Hepatocyte (in vitro differentiated cells): ENCODE measurements at regions not wholly inside any gene's neighbourhood (a gene's known extent, or its start where the extent isn't known, plus 50 kb on each side); places are given as distances from the start of the nearest gene placed in this dataset. TPM values are rescaled to one million over a fixed set of nuclear protein-coding genes. Genes with fewer than 3 reads are reported as not detected.

Experiments
- DNase-seq: peaks from one replicate; pipeline ENCODE4 v3.0.0-alpha.2; 2016; ENCODE audit warnings: low spot score
- H2AFZ ChIP-seq: fragments of 200-600 bp; sonication (generic); 2 replicates; pipeline ENCODE4 v1.6.0; 2016; ENCODE audit warnings: antibody characterized with exemption, mild to moderate bottlenecking
- H3K27ac ChIP-seq: fragments of 200-600 bp; sonication (generic); 2 replicates; pipeline ENCODE4 v1.5.1; 2016; ENCODE audit warnings: mild to moderate bottlenecking
- H3K27me3 ChIP-seq: fragments of 200-600 bp; sonication (generic); 2 replicates; pipeline ENCODE4 v1.6.1; 2016
- H3K36me3 ChIP-seq: fragments of 200-600 bp; sonication (generic); replicated peaks from 2 replicates; pipeline ENCODE4 v1.5.1; 2016; ENCODE audit warnings: low read depth; ENCODE audit not compliant: insufficient read depth
- H3K4me1 ChIP-seq: fragments of 200-600 bp; sonication (generic); 2 replicates; pipeline ENCODE4 v1.5.1; 2016; ENCODE audit warnings: mild to moderate bottlenecking, moderate library complexity; ENCODE audit not compliant: insufficient read depth
- H3K4me2 ChIP-seq: fragments of 200-600 bp; sonication (generic); 2 replicates; pipeline ENCODE4 v1.6.0; 2016
- H3K4me3 ChIP-seq: fragments of 200-600 bp; sonication (generic); 2 replicates; pipeline ENCODE4 v1.5.1; 2016; ENCODE audit warnings: mild to moderate bottlenecking
- H3K79me2 ChIP-seq: fragments of 200-600 bp; sonication (generic); 2 replicates; pipeline ENCODE4 v1.6.0; 2017; ENCODE audit warnings: mild to moderate bottlenecking
- H3K9me2 ChIP-seq: fragments of 200-600 bp; sonication (generic); replicated peaks from 2 replicates; pipeline ENCODE4 v1.6.0; 2017; ENCODE audit warnings: mild to moderate bottlenecking; ENCODE audit not compliant: insufficient read depth
- H3K9me3 ChIP-seq: fragments of 200-600 bp; sonication (generic); 2 replicates; pipeline ENCODE4 v1.5.1; 2016; ENCODE audit warnings: low read depth, mild to moderate bottlenecking
- H4K20me1 ChIP-seq: fragments of 200-600 bp; sonication (generic); 2 replicates; pipeline ENCODE4 v1.6.0; 2016; ENCODE audit warnings: mild to moderate bottlenecking; ENCODE audit not compliant: insufficient read depth, poor library complexity, severe bottlenecking
- EZH2 ChIP-seq: fragments of 200-600 bp; sonication (generic); IDR thresholded peaks from 2 replicates; pipeline ENCODE4 v1.6.1; 2016; ENCODE audit warnings: antibody characterized with exemption, mild to moderate bottlenecking, borderline replicate concordance
- EZH2phosphoT487 ChIP-seq: fragments of 200-600 bp; sonication (generic); IDR thresholded peaks from one replicate; pipeline ENCODE4 v1.6.1; 2018; ENCODE audit warnings: antibody characterized with exemption, mild to moderate bottlenecking, low read depth, moderate library complexity; ENCODE audit not compliant: unreplicated experiment, severe bottlenecking
- WGBS: methylation state at CpG from one replicate; pipeline ENCODE4 v1.1.6; 2016; ENCODE audit warnings: low lambda C conversion rate; ENCODE audit errors: missing lambda C conversion rate; 5-methylcytosine and 5-hydroxymethylcytosine counted together
- small RNA-seq: library from RNA; depleted of rRNA; stranded (forward); fragments of <200 nt; gene quantifications from one replicate; pipeline ENCODE3, GENCODE V24; 2014
- TF ChIP-seq, protein P1 (sequence below): fragments of 200-600 bp; sonication (generic); IDR thresholded peaks from 2 replicates; pipeline ENCODE4 v1.5.1; 2016; ENCODE audit warnings: antibody characterized with exemption, mild to moderate bottlenecking; ENCODE audit not compliant: poor library complexity

DNA sequence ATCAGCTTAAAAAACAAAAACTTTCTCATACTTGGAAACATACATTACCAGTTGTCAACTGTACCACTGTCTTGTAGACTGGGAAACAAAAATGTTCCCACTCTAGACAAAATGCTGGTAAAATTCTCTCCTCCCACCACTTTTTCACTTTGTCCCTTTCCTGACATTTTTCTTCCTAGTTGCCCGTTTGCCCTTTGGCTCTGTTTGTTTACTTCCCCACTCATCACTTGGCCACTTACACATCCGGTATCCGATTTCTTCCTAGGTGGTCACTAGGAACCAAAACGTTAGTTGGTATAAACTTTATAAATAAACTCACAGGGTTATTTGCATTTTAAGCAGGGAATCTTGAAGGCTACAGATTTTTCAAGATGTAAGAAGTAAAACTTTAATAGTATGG, 84.9 kb downstream of the METTL4 start:
- TF ChIP-seq, protein P1, sequence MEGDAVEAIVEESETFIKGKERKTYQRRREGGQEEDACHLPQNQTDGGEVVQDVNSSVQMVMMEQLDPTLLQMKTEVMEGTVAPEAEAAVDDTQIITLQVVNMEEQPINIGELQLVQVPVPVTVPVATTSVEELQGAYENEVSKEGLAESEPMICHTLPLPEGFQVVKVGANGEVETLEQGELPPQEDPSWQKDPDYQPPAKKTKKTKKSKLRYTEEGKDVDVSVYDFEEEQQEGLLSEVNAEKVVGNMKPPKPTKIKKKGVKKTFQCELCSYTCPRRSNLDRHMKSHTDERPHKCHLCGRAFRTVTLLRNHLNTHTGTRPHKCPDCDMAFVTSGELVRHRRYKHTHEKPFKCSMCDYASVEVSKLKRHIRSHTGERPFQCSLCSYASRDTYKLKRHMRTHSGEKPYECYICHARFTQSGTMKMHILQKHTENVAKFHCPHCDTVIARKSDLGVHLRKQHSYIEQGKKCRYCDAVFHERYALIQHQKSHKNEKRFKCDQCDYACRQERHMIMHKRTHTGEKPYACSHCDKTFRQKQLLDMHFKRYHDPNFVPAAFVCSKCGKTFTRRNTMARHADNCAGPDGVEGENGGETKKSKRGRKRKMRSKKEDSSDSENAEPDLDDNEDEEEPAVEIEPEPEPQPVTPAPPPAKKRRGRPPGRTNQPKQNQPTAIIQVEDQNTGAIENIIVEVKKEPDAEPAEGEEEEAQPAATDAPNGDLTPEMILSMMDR = no peak
- TF ChIP-seq EZH2phosphoT487 = no peak
- no peak for TF ChIP-seq EZH2
- no peak overlapping the region for H2AFZ ChIP-seq
- H3K79me2 ChIP-seq = no peaks in the 10 kb centered on the region
- no peaks in the 10 kb centered on the region for H4K20me1 ChIP-seq
- no peaks in the 10 kb centered on the region for H3K36me3 ChIP-seq
- H3K4me2 ChIP-seq = no peak overlapping the region
- H3K4me1 ChIP-seq = no peaks in the 10 kb centered on the region
- H3K9me2 ChIP-seq = no peaks in the 10 kb centered on the region
- H3K27me3 ChIP-seq = no peaks in the 10 kb centered on the region
- no peak overlapping the region for H3K4me3 ChIP-seq
- no peaks in the 10 kb centered on the region for H3K9me3 ChIP-seq
- WGBS = 33% methylated on average over 4 of the region's 4 CpGs
- H3K27ac ChIP-seq = peak overlapping the region; percentile 27
- no peak for DNase-seq

Small RNA genes lying in the stretch of these regions (small RNA-seq; reads per million reads assigned to genes)
- gene AP005119.1 = not detected
- not detected for gene COX6CP3
- gene RN7SKP72 = not detected
